Renal pelvis (tissue), 1 donor: ENCODE measurements at regions not wholly inside any gene's neighbourhood (a gene's known extent, or its start where the extent isn't known, plus 50 kb on each side); places are given as distances from the start of the nearest gene placed in this dataset.
A peak's percentile ranks its signal among the peaks of the same experiment; 100 is the strongest.
"Not testable (repeated sequence)": the region's sequence is repeated elsewhere in the genome, so short reads cannot be mapped to it uniquely, and the experiment has no call there.

Experiments used
- DNase-seq: peaks from one replicate; pipeline ENCODE4 v3.0.0-alpha.2; 2013

DNA sequence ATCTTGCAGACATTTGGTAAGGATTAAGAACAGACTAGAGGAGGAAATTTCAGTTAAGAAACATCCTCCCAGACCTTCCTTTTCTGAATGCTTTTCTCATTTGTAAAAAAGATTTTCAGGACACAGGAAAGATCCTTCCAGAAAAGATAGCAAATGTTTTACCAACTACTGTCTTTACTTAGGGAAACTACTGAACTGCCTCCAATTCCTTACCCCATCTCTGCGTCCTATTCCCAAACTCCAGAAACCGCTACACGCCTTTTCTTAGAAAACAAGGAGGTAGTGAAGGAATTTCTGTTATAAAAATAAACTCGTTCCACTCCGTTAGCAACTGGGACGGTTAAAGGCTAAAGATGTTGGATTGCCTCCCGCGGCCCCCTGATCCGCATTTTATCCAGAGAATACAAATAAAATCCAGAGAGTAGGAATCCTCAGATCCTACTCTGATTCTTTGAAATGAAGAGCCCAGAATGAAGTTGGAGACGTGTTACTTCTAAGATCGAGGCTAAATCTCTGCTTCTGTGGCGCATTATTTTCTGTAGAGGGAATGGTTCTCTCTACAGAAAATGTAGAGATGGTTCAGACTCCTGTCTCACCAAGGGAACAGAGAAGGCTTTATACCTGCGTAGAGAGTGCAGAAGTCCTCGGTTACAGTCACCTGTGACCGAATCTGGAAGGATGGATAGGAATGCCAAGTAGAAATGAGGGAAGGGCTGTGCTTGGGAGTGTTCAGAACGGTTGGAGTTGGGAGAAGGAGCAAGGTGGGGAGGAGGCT, 133.0 kb downstream of the GPX5 start:
- no peak for DNase-seq

DNA sequence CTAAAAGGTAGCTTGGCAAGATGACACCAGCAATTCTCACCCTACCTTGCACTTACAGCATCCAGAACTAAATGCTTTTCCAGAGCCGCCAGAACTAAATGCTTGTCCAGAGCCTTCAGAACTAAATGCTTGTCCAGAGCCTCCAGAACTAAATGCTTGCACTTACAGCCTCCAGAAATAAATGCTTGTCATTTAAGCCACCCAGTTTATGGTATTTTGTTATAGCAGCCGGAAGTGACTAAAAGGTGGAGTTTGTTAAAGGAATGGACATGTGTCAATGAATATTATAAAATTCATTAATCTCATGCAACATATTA, 133.5 kb downstream of the GPX5 start:
- no peak for DNase-seq

DNA sequence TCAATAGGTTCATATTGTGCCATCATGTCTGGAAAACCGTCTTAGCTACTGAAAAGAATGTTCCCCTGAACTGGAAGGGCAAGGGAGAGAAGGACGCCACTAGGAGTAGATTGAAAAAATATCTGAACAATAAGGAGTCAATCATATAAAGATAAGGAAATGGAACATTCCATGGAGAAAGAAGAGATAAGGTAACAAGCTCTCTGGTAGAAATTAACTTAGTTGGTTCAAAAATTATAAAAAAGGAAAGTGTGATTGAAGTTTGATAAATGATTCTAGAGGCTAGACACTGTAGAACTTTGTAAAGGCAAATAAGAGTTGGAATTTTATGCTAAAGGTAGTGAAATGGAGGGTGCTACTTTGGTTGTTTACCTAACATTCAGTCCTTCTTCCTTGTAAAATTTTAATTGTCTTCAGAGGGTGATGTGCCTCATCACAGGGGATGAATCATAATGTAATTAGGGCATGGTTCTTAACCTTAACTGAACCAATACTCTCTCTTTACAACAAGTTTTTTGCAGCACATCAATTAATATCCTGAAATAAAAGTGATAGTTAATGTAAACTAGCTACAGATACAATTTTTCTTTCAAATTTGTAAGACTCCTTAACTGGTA, 135.5 kb downstream of the GPX5 start:
- no peak for DNase-seq

DNA sequence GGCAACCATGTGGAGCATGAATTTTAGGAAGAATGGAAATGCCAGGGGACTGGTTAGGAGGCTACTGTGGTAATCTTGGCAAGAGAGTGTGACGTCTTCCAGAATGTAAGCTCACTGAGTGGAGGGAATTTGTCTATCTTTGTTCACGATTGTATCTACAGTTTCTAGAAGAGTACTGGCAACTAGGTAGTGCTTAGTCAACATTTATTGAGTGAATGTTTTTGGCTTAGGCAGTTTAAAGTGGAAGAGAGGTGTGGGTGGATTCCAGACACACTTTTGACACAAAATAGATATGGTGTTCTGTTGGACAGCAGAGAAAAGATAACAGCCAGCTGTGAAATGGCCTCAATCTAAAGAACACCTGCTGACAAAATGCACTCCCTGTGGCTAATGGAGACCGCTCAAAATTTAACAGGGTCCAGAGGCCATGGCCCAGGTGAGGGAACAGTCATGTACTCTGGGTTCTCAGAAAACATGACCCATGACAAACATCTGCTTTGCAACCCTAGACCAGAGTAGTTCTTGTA, 139.3 kb downstream of the GPX5 start:
- no peak for DNase-seq

DNA sequence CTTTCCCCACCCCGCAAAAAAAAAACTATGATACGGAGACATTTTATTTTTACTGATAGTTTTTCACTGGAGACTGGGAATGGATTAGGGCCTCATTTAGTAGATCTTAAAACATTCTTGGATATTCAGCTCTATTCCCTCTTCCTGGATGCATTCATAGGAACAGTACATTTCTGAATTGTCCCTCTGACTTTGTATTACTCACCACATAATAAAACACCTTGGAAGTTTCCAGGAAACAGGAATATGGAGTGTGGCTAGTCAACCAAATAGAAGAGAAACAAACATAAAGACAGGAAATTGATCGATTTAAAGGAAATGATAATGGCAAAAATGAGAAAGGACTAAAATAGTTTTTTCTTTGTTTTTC, 147.7 kb downstream of the GPX5 start:
- DNase-seq, result no peak

DNA sequence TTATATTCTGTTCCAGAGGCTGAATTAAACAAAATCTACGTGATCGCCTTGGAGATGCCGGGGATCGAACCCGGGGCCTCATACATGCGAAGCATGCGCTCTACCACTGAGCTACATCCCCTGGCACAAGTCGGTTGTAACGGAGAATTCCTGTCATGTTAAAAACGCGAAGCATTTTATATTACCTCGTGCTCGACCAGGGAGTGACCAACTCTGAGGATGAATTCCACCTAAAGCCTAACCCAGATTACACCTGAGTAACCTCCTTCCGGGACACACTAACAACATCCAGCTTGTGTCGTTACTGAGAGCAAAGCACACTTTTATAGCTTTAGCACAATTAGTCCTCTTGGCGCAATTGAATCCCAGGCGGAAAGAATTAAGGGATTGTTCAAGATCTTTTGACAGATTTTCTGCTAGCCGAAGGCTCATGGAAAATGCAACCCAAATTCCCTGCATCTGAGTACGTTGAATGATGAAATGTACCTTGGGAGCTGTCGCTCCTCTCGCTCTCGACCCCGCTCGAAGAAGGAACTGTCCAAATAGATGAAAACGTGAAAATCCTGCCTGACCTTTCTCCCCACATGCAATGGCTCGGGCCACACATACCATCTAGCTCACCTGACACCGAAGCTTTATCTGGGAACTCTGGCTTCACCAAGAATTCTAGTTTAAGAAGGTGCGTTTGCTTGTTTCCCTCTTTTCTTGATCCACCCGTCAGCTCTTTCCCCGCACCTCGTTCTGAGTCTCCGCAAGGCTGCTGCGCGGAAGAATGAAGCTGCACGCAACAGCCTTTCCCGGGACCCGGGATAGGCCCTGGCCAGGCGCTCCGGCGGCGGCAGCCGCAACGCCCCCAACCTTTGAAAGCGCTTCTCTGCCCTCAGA, 148.3 kb downstream of the GPX5 start:
- no peak for DNase-seq

DNA sequence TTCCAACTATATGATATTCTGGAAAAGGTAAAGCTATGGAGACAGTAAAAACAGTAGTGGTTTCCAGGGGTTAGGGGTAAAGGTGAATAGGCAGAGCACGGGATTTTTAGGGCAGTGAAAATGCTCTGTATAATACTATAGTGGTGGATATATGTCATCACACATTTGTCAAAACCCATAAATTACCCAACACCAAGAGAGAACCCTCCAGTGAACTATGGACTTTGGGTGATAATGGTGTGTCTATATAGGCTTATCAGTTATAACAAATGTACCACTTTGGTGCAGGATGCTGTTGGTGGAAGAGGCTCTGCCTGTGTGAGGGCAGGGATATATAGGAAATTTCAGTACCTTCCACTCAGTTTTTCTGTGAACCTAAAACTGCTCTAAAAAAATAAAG, 149.9 kb downstream of the GPX5 start:
- no peak for DNase-seq

DNA sequence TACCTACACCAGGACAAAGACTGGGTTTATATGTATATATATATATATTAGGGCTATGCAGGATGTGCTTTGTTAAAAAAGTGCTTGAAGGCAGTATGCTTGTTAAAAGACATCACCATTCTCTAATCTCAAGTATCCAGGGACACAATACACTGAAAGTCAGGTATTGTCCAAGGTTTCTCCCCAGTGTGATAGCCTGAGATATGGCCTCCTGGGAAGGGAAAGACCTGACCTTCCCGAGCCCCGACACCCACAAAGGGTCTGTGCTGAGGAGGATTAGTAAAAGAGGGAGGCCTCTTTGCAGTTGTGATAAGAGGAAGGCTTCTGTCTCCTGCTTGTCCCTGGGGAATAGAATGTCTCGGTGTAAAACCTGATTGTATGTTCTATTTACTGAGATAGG, 156.9 kb downstream of the GPX5 start:
- no peak for DNase-seq

DNA sequence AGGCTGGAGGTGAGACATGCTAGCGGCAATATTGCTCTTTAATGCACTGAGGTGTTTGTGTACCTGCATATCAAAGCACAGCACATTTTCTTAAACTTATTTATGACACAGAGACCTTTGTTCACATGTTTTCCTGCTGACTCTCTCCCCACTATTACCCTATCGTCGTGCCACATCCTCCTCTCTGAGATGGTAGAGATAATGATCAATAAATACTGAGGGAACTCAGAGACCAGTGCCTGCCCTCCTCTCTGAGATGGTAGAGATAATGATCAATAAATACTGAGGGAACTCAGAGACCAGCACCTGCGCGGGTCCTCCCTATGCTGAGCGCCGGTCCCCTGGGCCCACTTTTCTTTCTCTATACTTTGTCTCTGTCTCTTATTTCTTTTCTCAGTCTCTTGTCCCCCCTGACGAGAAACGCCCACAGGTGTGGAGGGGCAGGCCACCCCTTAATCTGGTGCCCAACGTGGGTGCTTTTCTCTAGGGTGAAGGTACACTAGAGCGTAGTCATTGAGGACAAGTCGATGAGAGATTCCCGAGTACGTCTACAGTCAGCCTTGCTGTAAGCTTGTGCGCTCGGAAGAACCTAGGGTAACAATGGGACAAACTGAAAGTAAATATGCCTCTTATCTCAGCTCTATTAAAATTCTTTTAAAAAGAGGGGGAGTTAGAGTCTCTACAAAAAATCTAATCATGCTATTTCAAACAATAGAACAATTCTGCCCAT, 157.4 kb downstream of the GPX5 start:
- not testable (repeated sequence) for DNase-seq

DNA sequence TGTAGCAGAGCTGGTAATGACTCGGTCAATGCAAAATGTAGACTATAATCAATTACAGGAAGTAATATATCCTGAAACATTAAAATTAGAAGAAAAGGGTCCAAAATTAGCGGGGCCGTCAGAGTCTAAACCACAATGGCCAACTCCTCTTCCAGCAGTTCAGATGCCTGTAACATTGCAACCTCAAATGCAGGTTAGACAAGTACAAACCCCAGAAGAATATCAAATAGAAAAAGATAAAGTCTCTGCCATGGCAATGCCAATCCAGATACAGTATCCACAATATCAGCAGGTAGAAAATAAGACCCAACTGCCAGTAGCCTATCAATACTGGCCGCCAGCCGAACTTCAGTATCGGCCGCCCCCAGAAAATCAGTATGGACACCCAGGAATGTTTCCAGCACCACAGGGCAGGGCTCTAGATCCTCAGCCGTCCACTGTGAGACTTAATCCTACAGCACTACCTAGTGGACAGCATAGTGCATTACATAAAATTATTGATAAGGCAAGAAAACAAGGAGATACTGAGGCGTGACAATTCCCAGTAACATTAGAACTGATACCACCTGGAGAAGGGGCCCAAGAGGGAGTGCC, 158.4 kb downstream of the GPX5 start:
- no peak for DNase-seq

DNA sequence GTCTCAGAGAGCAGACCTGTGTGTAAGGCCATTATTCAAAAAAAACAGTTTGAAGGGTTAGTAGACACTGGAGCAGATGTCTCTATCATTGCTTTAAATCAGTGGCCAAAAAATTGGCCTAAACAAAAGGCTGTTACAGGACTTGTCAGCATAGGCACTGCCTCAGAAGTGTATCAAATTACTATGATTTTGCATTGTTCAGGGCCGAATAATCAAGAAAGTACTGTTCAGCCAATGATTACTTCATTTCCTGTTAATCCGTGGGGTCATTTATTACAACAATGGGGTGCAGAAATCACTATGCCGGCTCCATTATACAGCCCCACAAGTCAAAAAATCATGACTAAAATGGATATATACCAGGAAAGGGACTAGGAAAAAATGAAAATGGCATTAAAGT, 160.3 kb downstream of the GPX5 start:
- not testable (repeated sequence) for DNase-seq

DNA sequence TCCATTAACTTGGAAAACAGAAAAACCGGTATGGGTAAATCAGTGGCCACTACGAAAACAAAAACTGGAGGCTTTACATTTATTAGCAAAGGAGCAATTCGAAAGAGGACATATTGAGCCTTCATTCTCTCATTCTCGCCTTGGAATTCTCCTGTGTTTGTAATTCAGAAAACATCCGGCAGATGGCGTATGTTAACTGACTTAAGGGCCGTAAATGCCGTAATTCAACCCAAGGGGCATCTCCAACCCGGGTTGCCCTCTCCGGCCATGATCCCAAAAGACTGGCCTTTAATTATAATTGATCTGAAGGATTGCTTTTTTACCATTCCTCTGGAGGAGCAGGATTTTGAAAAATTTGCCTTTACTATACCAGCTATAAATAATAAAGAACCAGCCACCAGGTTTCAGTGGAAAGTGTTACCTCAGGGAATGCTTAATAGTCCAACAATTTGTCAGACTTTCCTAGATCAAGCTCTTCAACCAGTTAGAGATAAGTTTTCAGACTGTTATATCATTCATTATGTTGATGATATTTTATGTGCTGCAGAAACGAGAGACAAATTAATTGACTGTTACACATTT, 160.9 kb downstream of the GPX5 start:
- DNase-seq, result peak; percentile 62

DNA sequence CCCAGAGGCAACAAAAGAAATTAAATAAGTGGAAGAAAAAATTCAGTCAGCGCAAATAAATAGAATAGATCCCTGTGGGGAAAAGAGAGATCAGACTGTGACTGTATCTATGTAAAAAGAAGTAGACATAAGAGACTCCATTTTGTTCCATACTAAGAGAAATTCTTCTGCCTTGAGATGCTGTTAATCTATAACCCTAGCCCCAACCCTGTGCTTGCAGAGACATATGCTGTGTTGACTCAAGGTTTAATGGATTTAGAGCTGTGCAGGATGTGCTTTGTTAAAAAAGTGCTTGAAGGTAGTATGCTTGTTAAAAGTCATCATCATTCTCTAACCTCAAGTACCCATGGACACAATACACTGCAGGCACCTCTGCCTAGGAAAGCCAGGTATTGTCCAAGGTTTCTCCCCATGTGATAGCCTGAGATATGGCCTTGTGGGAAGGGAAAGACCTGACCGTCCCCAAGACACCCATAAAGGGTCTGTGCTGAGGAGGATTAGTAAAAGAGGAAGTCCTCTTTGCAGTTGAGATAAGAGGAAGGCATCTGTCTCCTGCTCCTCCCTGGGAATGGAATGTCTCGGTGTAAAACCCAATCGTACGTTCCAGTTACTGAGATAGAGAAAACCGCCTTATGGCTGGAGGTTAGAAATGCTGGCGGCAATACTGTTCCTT, 161.8 kb downstream of the GPX5 start:
- not testable (repeated sequence) for DNase-seq

DNA sequence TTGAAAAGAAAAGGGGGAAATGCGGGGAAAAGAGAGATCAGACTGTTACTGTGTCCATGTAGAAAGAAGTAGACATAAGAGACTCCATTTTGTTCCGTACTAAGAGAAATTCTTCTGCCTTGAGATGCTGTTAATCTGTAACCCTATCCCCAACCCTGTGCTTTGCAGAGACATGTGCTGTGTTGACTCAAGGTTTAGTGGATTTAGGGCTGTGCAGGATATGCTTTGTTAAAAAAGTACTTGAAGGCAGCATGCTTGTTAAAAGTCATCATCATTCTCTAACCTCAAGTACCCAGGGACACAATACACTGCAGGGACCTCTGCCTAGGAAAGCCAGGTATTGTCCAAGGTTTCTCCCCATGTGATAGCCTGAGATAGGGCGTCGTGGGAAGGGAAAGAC, 166.3 kb downstream of the GPX5 start:
- not testable (repeated sequence) for DNase-seq

DNA sequence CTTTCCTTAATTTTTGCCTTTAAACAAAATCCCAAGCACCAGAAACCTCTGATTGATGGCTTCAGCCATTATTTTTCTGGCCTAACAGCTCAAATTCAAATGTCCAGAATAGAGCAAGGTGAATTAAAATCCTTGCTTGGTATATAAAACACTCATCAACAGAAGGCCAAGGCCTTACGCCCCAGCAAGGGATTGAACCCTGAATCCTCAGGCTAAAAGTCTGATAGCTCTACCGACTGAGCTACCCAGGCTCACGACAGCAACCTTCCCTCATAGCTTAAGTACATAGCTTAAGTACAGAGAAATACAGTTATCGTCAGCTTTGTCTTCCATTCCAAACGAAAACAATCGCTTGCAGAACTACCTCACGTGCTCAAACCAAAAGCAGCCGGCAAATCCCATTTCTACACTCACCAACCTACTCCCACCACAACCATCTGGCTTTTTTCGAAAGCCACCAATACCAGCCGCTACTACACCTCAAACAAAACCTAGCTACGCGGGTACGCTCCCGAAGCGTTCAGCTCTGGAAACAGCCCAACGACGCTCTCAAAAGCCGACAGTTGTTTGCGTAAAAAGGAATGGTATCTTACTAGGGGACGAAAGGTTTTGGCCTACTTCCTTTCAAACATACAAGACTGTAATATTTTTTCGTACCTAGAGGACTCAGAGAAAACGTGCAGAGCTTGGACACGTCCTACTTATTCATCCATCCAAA, 167.5 kb downstream of the GPX5 start:
- no peak for DNase-seq

DNA sequence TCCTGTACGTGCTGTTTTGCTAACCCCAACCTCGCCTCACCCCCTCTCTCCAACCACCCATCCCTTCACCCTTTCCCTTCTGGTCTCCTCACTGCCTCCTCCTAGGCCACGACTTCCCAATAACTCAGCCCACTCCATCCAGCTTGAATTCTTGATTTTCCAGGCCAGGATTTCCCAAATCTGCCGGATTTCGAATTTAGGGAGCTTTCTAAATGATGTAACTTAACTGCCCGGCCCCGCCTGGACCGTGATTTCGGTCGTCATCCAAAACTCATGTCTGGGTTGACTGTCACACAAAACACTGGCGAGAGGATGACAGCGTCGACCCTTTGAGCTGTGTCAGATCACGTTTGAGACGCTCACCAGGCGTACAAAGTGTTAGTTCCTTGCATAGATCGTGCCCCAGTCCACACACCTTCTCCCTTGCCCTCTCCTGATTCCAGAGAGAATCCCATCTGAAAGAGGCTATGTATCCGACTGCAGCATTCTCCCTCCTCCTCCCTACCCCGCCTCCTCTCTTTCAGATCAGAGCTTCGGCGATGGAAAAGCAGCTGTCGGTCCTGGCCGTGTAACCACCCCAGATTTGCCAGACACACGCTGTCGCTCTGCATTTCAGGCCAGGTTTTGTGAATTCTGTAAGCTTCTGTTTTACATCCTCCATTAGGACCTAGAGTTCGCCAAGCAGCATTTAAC, 168.2 kb downstream of the GPX5 start:
- no peak for DNase-seq

DNA sequence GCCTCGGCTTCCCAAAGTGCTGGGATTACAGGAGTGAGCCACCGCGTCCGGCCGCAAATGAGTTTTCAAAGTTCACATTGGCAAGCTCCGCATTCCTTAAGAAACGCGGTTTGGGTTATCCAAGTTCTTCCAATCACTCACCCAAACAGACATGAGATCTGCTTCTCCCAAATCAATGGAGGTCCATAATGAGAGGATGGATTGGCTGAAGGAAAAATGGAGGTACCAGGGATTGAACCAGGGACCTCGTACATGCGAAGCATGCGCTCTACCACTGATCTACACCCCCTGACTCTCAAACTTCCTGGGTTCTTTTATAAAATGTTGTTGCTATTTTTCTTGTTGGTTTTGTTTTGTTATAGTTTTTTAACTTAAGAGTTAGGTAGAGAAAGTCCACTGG, 170.0 kb downstream of the GPX5 start:
- DNase-seq, result no peak

DNA sequence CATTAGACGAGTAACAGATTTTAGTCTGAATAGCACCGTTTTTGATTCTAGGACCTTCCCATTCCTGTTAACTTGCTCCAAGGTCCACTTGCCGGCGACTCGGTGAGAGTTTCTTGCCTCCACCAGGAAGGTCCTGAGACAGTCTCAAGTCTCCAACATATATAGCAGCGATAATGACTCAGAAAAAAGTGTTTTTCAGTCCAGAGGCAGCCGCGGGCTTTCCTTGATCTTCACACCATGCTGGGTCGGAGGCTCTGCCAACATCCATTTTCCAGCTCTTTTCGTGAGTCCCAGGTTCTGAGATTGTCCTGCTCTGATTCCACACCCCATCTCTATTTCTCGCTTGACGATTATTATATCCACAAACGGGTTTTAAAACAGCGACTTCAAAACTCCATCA, 170.5 kb downstream of the GPX5 start:
- DNase-seq, result no peak

DNA sequence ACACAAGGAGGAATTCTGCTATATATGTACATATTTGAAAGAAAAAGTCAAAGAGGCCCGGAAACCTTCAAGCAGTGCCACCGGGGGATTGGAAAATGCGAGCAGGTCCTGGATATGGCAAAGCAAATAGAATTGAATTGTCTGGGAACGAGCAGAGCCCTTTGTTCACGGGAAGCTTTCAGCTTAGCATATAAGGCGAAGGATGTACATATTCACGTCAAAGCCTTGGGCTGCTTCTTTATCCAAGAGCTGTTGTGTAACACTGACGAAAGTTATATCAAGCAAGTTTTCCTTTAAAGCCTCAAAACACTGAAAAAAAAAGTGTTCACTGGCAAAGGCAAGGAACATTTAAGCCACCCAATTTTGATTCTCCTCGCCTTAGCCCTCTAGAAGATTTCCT, 171.0 kb downstream of the GPX5 start:
- DNase-seq, result no peak
